HG03442 (cell line): ENCODE measurements at regions not wholly inside any gene's neighbourhood (a gene's known extent, or its start where the extent isn't known, plus 50 kb on each side); places are given as distances from the start of the nearest gene placed in this dataset.

ENCODE experiments used
- ATAC-seq: cut with Tn5 transposase; IDR thresholded peaks from one replicate; pipeline ENCODE4 v1.9.1; 2021; ENCODE audit warnings: mild to moderate bottlenecking, moderate library complexity; ENCODE audit not compliant: unreplicated experiment

GRCh38 chr7:81648716-81649115 lies 121.1 kb downstream of the HGF start:
- ATAC-seq, result no peak

- ATAC-seq, result no peak
These were observed 124.4 kb downstream of the HGF start for GRCh38 chr7:81645435-81645834.

GRCh38 chr7:81641873-81642272 lies 128.0 kb downstream of the HGF start:
- ATAC-seq, result peak; percentile 64

- no peak for ATAC-seq
These were observed 131.6 kb downstream of the HGF start for GRCh38 chr7:81638198-81638597.

- ATAC-seq, result no peak
These were observed 132.3 kb downstream of the HGF start for GRCh38 chr7:81637534-81637933.

- ATAC-seq, result no peak
These were observed 137.4 kb downstream of the HGF start for GRCh38 chr7:81632418-81632817.

GRCh38 chr7:81630600-81630999 lies 139.2 kb downstream of the HGF start:
- no peak for ATAC-seq

- no peak for ATAC-seq
These were observed 140.1 kb downstream of the HGF start for GRCh38 chr7:81629702-81630101.

- no peak for ATAC-seq
These were observed 140.9 kb downstream of the HGF start for GRCh38 chr7:81628951-81629350.

- no peak for ATAC-seq
These were observed 142.1 kb downstream of the HGF start for GRCh38 chr7:81627536-81628287.

GRCh38 chr7:81626008-81626407 lies 143.8 kb downstream of the HGF start:
- ATAC-seq, result no peak

GRCh38 chr7:81624650-81625631 lies 144.9 kb downstream of the HGF start:
- ATAC-seq, result no peak

GRCh38 chr7:81624021-81624592 lies 145.7 kb downstream of the HGF start:
- no peak for ATAC-seq

GRCh38 chr7:81623251-81623855 lies 146.5 kb downstream of the HGF start:
- no peak for ATAC-seq

GRCh38 chr7:81621893-81622292 lies 148.0 kb downstream of the HGF start:
- ATAC-seq, result no peak

- ATAC-seq, result no peak
These were observed 151.3 kb downstream of the HGF start for GRCh38 chr7:81618396-81619014.

- ATAC-seq, result peak; percentile 54
These were observed 152.9 kb downstream of the HGF start for GRCh38 chr7:81616951-81617350.

GRCh38 chr7:81611805-81612204 lies 158.0 kb downstream of the HGF start:
- ATAC-seq, result no peak

- no peak for ATAC-seq
These were observed 158.8 kb downstream of the HGF start for GRCh38 chr7:81611040-81611439.

- no peak for ATAC-seq
These were observed 161.0 kb downstream of the HGF start for GRCh38 chr7:81608748-81609382.
